ENCODE measurements at regions not wholly inside any gene's neighbourhood (a gene's known extent, or its start where the extent isn't known, plus 50 kb on each side); places are given as distances from the start of the nearest gene placed in this dataset.

DNA sequence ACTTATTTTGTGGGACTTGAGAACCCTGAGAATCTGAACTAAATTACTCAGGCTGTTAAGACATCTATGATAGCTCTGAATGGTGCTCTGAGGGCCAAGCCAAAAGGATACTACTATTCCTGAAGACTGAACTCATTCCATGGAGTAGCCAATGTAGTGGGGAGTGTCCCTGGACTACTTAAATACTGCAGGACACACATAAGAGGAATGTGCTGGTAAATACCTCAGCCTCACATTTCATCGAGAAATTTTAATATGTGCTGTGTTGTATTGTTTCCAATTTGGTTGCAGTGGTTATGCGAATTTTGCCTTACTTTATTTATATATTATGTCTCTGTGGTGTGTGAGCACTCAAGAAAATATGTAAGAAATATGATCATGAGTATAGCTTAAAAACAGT, 264.4 kb upstream of the FIGN start:
- H3K36me3 ChIP-seq (ENCODE audit: control insufficient read depth in 1 of 2, insufficient read depth in 2 of 2, low read length in 2 of 2): no peaks in the 10 kb centered on the region
- H3K27ac ChIP-seq (ENCODE audit: low read depth, low read length): no peak overlapping the region
- H3K4me1 ChIP-seq (ENCODE audit: control insufficient read depth in 1 of 2, insufficient read depth in 2 of 2, low read length in 2 of 2): no peaks in the 10 kb centered on the region
- peaks cover 31% of the 10 kb centered on the region; the same call in 1 of the 2 replicates for H3K27me3 ChIP-seq (ENCODE audit: insufficient read depth, low read length)
- TF ChIP-seq, protein P1, sequence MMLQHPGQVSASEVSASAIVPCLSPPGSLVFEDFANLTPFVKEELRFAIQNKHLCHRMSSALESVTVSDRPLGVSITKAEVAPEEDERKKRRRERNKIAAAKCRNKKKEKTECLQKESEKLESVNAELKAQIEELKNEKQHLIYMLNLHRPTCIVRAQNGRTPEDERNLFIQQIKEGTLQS (IDR thresholded peaks at IDR 0.05): no peak
- TF ChIP-seq RAD21 (IDR thresholded peaks at IDR 0.05; ENCODE audit: low read depth): no peak
- no peak for TF ChIP-seq POLR2AphosphoS5 (IDR thresholded peaks at IDR 0.05; ENCODE audit: low read depth, low read length)
- TF ChIP-seq, protein P2, sequence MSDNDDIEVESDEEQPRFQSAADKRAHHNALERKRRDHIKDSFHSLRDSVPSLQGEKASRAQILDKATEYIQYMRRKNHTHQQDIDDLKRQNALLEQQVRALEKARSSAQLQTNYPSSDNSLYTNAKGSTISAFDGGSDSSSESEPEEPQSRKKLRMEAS (IDR thresholded peaks at IDR 0.05): no peak
- TF ChIP-seq, protein P3, sequence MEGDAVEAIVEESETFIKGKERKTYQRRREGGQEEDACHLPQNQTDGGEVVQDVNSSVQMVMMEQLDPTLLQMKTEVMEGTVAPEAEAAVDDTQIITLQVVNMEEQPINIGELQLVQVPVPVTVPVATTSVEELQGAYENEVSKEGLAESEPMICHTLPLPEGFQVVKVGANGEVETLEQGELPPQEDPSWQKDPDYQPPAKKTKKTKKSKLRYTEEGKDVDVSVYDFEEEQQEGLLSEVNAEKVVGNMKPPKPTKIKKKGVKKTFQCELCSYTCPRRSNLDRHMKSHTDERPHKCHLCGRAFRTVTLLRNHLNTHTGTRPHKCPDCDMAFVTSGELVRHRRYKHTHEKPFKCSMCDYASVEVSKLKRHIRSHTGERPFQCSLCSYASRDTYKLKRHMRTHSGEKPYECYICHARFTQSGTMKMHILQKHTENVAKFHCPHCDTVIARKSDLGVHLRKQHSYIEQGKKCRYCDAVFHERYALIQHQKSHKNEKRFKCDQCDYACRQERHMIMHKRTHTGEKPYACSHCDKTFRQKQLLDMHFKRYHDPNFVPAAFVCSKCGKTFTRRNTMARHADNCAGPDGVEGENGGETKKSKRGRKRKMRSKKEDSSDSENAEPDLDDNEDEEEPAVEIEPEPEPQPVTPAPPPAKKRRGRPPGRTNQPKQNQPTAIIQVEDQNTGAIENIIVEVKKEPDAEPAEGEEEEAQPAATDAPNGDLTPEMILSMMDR (IDR thresholded peaks at IDR 0.05 in 2 of 3, conservative IDR thresholded peaks at IDR 0.05 in 1 of 3; ENCODE audit: borderline replicate concordance in 1 of 3, insufficient read depth in 1 of 3, low read depth in 2 of 3, low read length in 2 of 3): no peak
- no peak for TF ChIP-seq CBX3 (IDR thresholded peaks at IDR 0.05; ENCODE audit: low read depth)
- TF ChIP-seq SRF (IDR thresholded peaks at IDR 0.05; ENCODE audit: low read depth): no peak
- no peak for TF ChIP-seq ZNF274 (IDR thresholded peaks at IDR 0.05; ENCODE audit: low read depth, low read length)
- TF ChIP-seq SP1 (IDR thresholded peaks at IDR 0.05; ENCODE audit: low read depth): no peak
- TF ChIP-seq, protein P4, sequence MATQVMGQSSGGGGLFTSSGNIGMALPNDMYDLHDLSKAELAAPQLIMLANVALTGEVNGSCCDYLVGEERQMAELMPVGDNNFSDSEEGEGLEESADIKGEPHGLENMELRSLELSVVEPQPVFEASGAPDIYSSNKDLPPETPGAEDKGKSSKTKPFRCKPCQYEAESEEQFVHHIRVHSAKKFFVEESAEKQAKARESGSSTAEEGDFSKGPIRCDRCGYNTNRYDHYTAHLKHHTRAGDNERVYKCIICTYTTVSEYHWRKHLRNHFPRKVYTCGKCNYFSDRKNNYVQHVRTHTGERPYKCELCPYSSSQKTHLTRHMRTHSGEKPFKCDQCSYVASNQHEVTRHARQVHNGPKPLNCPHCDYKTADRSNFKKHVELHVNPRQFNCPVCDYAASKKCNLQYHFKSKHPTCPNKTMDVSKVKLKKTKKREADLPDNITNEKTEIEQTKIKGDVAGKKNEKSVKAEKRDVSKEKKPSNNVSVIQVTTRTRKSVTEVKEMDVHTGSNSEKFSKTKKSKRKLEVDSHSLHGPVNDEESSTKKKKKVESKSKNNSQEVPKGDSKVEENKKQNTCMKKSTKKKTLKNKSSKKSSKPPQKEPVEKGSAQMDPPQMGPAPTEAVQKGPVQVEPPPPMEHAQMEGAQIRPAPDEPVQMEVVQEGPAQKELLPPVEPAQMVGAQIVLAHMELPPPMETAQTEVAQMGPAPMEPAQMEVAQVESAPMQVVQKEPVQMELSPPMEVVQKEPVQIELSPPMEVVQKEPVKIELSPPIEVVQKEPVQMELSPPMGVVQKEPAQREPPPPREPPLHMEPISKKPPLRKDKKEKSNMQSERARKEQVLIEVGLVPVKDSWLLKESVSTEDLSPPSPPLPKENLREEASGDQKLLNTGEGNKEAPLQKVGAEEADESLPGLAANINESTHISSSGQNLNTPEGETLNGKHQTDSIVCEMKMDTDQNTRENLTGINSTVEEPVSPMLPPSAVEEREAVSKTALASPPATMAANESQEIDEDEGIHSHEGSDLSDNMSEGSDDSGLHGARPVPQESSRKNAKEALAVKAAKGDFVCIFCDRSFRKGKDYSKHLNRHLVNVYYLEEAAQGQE (IDR thresholded peaks at IDR 0.05; ENCODE audit: low read depth): no peak
- no peak for TF ChIP-seq POLR2A (IDR thresholded peaks at IDR 0.05; ENCODE audit: borderline replicate concordance, extremely low read depth, insufficient read depth, insufficient read length)
- no peak for TF ChIP-seq JUND (IDR thresholded peaks at IDR 0.05)
- TF ChIP-seq TCF7L2 (IDR thresholded peaks at IDR 0.05; ENCODE audit: borderline replicate concordance, extremely low read depth, insufficient read depth, insufficient read length): no peak
- BruUV-seq (replicated peaks): no TSS peak
- no peaks in the 10 kb centered on the region for H3K9me2 ChIP-seq (ENCODE audit: insufficient read depth)
- no peak overlapping the region for H3K9ac ChIP-seq (ENCODE audit: low read length)
- RAD21 ChIA-PET (ENCODE audit: low non-redundant PET in 1 of 2, low total read pairs in 2 of 2, uncharacterized antibody in 2 of 2, unreplicated experiment in 2 of 2): no interaction called here
- H3K4me3 ChIP-seq (replicated peaks in 1 of 2; ENCODE audit: low read depth in 1 of 2, low read length in 2 of 2): no peak overlapping the region
- ATAC-seq: no peak
- no peaks in the 10 kb centered on the region for H4K20me1 ChIP-seq (ENCODE audit: insufficient read depth)
- no peak overlapping the region for H2AFZ ChIP-seq (ENCODE audit: low read depth, low read length, poor library complexity, severe bottlenecking)
- H3K79me2 ChIP-seq (ENCODE audit: insufficient read depth, low read length): no peaks in the 10 kb centered on the region
- CTCF ChIA-PET: no interaction called here
- no peaks in the 10 kb centered on the region for H3K9me3 ChIP-seq (ENCODE audit: control insufficient read depth in 1 of 2, insufficient read depth in 1 of 2, low read depth in 1 of 2, low read length in 2 of 2)
- DNase-seq (ENCODE audit: low read depth, low spot score): no peak
- H3K4me2 ChIP-seq (ENCODE audit: low read length): no peak overlapping the region
- intact Hi-C loops (cut with micrococcal nuclease): no loop called here
- POLR2A ChIA-PET: no interaction called here
